GM19452 (cell line): ENCODE measurements at regions not wholly inside any gene's neighbourhood (a gene's known extent, or its start where the extent isn't known, plus 50 kb on each side); places are given as distances from the start of the nearest gene placed in this dataset.
"Not testable (repeated sequence)": the region's sequence is repeated elsewhere in the genome, so short reads cannot be mapped to it uniquely, and the experiment has no call there.

Experiments
- ATAC-seq: cut with Tn5 transposase; IDR thresholded peaks from one replicate; pipeline ENCODE4 v1.9.1; 2021; ENCODE audit not compliant: unreplicated experiment

GRCh38 chr10:94123258-94123995 is 129.7 kb downstream of the PLCE1 start:
- no peak for ATAC-seq

DNA sequence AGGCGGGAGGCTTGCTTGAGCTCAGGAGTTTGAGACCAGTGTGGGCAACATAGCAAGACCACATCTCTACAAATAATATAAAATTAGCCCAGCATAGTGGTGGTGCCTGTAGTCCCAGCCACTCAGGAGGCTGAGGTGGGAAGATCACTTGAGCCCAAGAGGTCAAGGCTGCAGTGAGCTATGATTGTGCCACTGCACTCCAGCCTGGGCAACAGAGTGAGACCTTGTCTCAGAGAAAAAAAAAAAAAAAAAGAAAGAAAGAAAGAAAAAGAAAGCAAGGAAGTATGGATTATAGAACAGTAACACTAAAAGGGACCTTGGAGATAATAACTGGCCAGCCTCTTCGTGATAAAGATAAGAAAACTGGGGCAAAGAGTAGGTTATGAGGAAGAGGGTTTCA is 130.4 kb downstream of the PLCE1 start:
- not testable (repeated sequence) for ATAC-seq

GRCh38 chr10:94125268-94125667 is 131.5 kb downstream of the PLCE1 start:
- ATAC-seq: not testable (repeated sequence)

- no peak for ATAC-seq
Measured at GRCh38 chr10:94125856-94126255, 132.1 kb downstream of the PLCE1 start.

DNA sequence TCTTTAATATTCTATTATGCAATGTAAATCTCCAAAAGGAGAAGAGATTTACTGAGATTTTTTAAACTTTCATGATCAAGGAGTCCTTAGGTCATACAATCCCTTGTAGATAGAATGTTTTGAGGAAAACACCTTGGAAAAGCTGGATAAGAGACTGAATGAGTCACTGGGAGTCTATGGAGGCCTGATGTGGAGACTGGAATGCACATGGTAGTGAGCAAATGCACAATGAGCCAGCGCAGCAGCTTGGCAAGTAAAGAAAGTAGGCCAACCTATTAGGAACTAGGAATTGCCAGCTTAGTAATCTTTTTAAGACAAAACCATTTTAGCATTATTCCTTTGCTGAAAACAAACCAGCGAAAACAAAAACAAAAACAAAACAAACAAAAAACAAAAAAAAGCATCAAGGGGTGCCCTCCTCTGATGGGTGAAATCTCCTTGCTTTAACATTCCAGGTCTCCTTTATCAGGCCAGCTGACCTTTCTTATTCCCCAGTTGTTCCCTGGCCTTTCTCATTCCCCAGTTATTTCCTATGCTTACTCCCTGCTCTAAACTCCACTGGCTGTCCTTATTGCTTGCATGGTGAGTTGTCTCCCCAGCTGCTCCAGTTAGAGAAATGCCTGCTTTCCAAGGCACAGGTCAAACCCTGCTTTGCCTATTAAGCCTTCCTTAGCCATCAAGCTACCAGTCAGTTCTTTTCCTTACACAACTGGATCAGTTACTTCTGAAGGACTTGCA is 135.8 kb downstream of the PLCE1 start:
- no peak for ATAC-seq

DNA sequence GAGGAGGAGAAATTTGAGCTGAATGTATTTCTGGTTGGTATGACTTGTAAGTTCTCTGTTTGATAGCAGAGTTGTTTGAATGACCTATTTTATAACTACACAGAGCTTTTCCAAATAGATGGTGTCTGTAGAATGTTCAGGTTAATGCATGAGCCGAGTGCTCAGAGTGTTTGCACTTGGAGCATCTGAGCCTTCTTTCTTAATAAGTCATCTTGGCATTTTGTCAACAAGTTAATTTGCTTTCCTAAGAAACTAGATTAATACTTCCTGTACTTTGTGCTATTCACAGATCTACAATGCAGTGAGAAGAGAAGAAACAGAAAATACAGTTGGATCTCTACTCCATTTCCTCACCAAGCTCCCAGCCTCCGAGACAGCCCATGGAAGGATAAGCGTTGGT is 138.2 kb downstream of the PLCE1 start:
- ATAC-seq: no peak

- no peak for ATAC-seq
Measured at GRCh38 chr10:94133239-94133638, 139.5 kb downstream of the PLCE1 start.

DNA sequence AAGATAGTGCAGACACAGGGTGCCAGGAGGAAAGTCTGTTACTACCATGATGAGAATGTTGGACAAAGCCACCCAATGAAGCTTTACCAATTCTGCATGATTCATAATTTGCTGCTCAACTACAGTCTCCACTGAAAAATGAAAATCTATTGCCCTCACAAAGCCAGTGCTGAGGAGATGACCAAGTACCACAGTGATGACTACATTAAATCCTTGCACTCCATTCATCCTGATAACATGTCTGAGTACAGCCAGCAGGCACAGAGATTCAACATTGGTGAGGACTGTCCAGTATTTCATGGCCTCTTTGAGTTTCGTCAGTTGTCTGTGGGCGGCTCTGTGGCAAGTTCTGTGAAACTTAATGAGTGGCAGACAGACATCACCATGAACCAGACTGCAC is 144.0 kb downstream of the PLCE1 start:
- no peak for ATAC-seq

GRCh38 chr10:94138391-94138790 is 144.7 kb downstream of the PLCE1 start:
- no peak for ATAC-seq

GRCh38 chr10:94143261-94143660 is 149.5 kb downstream of the PLCE1 start:
- ATAC-seq: no peak

- no peak for ATAC-seq
Measured at GRCh38 chr10:94146313-94146712, 152.6 kb downstream of the PLCE1 start.

GRCh38 chr10:94146746-94147145 is 153.0 kb downstream of the PLCE1 start:
- no peak for ATAC-seq

- ATAC-seq: no peak
Measured at GRCh38 chr10:94149702-94150101, 156.0 kb downstream of the PLCE1 start.

GRCh38 chr10:94150541-94151184 is 156.9 kb downstream of the PLCE1 start:
- ATAC-seq: no peak

- ATAC-seq: no peak
Measured at GRCh38 chr10:94155722-94156271, 162.1 kb downstream of the PLCE1 start.

GRCh38 chr10:94156453-94156852 is 162.7 kb downstream of the PLCE1 start:
- no peak for ATAC-seq

DNA sequence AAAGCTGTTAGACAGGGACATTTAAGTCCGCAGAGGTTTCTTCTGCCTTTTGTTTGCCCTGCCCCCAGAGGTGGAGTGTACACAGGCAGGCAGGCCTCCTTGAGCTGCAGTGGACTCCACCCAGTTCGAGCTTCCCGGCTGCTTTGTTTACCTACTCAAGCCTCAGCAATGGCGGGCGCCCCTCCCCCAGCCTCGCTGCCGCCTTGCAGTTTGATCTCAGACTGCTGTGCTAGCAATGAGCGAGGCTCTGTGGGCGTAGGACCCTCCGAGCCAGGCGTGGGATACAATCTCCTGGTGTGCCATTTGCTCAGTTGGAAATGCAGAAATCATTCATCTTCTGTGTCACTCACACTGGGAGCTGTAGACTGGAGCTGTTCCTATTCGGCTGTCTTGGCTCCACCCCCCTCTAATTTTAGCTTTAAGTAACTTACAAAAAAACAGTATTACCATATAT is 171.5 kb downstream of the PLCE1 start:
- not testable (repeated sequence) for ATAC-seq

DNA sequence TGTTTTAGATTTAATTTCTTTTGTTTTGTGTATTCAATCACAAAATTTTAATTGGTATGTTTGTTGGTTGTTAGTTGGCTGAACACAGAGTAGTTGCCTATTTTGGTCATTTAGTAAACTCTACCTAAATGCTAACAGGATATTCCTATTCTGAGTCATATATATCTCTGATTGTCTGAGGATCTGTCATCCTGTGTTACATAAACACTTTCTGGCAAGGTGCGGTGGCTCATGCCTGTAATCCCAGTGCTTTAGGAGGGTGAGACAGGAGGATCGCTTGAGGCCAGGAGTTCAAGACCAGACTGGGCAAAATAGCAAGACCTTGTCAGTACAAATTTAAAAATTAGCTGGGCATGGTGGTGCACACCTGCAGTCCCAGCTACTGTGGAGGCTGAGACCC is 178.6 kb downstream of the PLCE1 start:
- no peak for ATAC-seq

- no peak for ATAC-seq
Measured at GRCh38 chr10:94173594-94173993, 179.9 kb downstream of the PLCE1 start.

DNA sequence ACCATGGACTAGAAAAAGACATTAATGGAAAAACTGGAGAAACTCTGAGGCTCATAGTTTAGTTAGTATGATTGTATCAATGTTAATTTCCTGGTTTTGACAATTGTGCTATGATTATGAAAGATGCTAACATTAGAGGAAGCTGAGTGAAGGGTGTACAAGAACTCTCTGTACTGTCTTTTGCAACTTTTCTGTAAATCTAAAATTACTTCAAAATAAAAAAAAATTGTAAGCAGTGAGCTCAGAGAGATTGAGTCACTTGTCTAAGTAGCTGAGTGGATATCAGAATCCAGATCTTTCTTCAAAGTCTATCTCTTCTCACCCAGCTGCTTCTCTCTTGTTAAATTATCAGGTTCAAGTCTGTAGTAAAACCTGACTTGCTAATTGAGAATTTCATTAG is 181.1 kb downstream of the PLCE1 start:
- ATAC-seq: no peak

DNA sequence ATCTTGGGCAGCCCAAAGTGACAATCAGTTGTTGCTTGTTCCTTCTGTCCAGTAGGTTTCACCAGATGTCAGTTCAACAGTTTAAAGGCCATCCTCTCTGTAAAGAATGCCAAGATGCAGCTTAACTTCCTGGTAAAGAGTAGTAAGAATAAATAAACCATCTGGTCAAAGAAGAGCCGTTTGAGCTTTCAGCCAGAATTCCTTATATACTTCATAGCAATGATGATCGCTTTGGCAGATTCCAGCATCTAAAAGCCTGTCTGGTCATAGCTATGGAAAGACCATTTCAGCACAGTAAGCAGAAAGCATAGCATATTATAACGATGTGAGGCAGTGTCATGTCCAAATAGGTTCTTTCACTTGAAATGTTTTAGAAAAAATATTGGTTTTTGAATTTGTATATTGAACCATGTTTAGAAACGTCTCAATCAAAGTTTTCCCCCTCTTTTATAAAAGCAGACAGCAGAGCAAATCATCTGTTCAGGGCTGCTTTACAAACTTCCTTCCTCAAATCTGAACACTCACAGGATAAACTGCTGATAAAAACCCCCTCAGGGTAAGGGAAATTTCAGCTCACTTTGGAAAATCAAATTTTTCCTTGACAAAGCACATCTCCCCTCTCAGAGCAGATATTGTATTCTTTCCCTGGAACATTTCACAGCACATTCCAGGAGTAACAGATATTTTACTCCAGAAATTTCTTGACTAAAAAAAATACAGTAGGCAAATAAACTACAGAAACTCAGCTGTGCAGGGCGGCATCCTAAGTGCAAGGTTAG is 184.1 kb downstream of the NOC3L start:
- no peak for ATAC-seq
